ENCODE measurements at regions not wholly inside any gene's neighbourhood (a gene's known extent, or its start where the extent isn't known, plus 50 kb on each side); places are given as distances from the start of the nearest gene placed in this dataset.

DNA sequence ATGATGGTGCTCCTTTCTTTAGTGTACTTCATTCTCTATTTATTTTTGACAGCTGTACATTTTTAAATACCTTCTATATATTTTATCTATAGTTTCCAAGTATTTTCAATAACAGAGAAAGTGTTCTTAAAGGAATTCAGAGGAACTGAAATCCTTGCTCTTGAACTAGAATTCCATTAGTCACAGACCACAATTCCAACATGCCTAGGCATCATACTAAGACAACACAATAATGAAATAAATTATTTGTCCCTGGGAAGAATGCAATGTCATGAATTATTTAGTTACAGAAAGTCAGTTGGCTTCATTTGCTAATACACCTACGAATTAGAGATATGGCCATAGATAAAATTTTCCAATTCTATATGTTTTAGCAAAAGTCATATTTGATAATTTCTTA is 671.2 kb downstream of the EPHA7 start:
- H3K18ac ChIP-seq (ENCODE audit: insufficient read length, low read depth, low read length): no peak overlapping the region
- H3K4ac ChIP-seq (ENCODE audit: low read depth, low read length): no peak overlapping the region
- H2BK15ac ChIP-seq (ENCODE audit: low read depth, low read length): no peak overlapping the region
- DNase-seq: no peak
- no peak overlapping the region for H3K56ac ChIP-seq (ENCODE audit: insufficient read length, low read depth, low read length)
- no peaks in the 10 kb centered on the region for H4K20me1 ChIP-seq (ENCODE audit: control insufficient read depth, insufficient read depth, insufficient read length)
- no peak overlapping the region for H3K14ac ChIP-seq (ENCODE audit: insufficient read depth, low read length)
- no peak overlapping the region for H3T11ph ChIP-seq (ENCODE audit: low read length)
- no peak overlapping the region for H3K27ac ChIP-seq (ENCODE audit: insufficient read length, low read depth, low read length)
- Mint-ChIP-seq H3K9me3 (peaks cover 3 to 11% of the 10 kb centered on the region in 2 experiments), H3K27me3 (ENCODE audit: low read depth) (no peaks in the 10 kb centered on the region), H3K36me3 (ENCODE audit: insufficient read depth in 1 of 3, low read depth in 3 of 3) (peaks cover 0 to 13% (median 2%) of the 10 kb centered on the region in 3 experiments; a peak in 4 of 7 replicates), H3K4me1 (no peaks in the 10 kb centered on the region), H3K27ac (no peak overlapping the region), H3K4me3 (no peak overlapping the region; a peak in 1 of 5 replicates)
- no peak overlapping the region for H3K9ac ChIP-seq (ENCODE audit: extremely low read depth, insufficient read length, low read length)
- no CpG with 5 or more reads among the region's 1 CpG for WGBS (ENCODE audit: extremely low coverage, insufficient read length, low lambda C conversion rate)
- no peaks in the 10 kb centered on the region for H3K4me1 ChIP-seq (ENCODE audit: insufficient read depth, low read length)
- H2BK120ac ChIP-seq (ENCODE audit: low read depth, low read length, poor library complexity, severe bottlenecking): no peak overlapping the region
- H4K5ac ChIP-seq (ENCODE audit: insufficient read length, low read depth, low read length): no peak overlapping the region
- no peak overlapping the region for H2AK5ac ChIP-seq (ENCODE audit: insufficient read length, low read length)
- H2AFZ ChIP-seq (ENCODE audit: low read length): no peak overlapping the region
- no peak overlapping the region for H2BK5ac ChIP-seq (ENCODE audit: insufficient read length, low read length)
- H4K8ac ChIP-seq (replicated peaks; ENCODE audit: insufficient read length, low read depth, low read length): no peak overlapping the region
- no peaks in the 10 kb centered on the region for H3K23me2 ChIP-seq (ENCODE audit: insufficient read length, low read depth, low read length, poor library complexity, severe bottlenecking)
- H3K79me2 ChIP-seq (ENCODE audit: insufficient read depth, low read length): no peaks in the 10 kb centered on the region
- no peak overlapping the region for H4K91ac ChIP-seq (ENCODE audit: insufficient read length, low read depth, low read length)
- H2BK12ac ChIP-seq (ENCODE audit: insufficient read length, low read depth, low read length): no peak overlapping the region
- no peak overlapping the region for H3K4me2 ChIP-seq (ENCODE audit: insufficient read depth, insufficient read length, low read length)
- no peaks in the 10 kb centered on the region for H3K79me1 ChIP-seq (ENCODE audit: insufficient read depth, low read depth, low read length, poor library complexity, severe bottlenecking)
- H3K23ac ChIP-seq (ENCODE audit: insufficient read length, low read depth, low read length): no peak overlapping the region
- no peaks in the 10 kb centered on the region for H3K27me3 ChIP-seq (ENCODE audit: insufficient read depth, low read length)
- TF ChIP-seq, protein P1, sequence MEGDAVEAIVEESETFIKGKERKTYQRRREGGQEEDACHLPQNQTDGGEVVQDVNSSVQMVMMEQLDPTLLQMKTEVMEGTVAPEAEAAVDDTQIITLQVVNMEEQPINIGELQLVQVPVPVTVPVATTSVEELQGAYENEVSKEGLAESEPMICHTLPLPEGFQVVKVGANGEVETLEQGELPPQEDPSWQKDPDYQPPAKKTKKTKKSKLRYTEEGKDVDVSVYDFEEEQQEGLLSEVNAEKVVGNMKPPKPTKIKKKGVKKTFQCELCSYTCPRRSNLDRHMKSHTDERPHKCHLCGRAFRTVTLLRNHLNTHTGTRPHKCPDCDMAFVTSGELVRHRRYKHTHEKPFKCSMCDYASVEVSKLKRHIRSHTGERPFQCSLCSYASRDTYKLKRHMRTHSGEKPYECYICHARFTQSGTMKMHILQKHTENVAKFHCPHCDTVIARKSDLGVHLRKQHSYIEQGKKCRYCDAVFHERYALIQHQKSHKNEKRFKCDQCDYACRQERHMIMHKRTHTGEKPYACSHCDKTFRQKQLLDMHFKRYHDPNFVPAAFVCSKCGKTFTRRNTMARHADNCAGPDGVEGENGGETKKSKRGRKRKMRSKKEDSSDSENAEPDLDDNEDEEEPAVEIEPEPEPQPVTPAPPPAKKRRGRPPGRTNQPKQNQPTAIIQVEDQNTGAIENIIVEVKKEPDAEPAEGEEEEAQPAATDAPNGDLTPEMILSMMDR (conservative IDR thresholded peaks at IDR 0.05): no peak
- H2BK20ac ChIP-seq (ENCODE audit: low read depth, low read length, poor library complexity, severe bottlenecking): no peak overlapping the region
- no peaks in the 10 kb centered on the region for H3K9me3 ChIP-seq (ENCODE audit: control insufficient read depth, low read depth, low read length)

All from H9 (cell line).